GM21723 (cell line): ENCODE measurements at regions not wholly inside any gene's neighbourhood (a gene's known extent, or its start where the extent isn't known, plus 50 kb on each side); places are given as distances from the start of the nearest gene placed in this dataset.

Source experiments
- ATAC-seq: cut with Tn5 transposase; IDR thresholded peaks from one replicate; pipeline ENCODE4 v1.9.1; 2021; ENCODE audit warnings: mild to moderate bottlenecking, moderate library complexity; ENCODE audit not compliant: unreplicated experiment

DNA sequence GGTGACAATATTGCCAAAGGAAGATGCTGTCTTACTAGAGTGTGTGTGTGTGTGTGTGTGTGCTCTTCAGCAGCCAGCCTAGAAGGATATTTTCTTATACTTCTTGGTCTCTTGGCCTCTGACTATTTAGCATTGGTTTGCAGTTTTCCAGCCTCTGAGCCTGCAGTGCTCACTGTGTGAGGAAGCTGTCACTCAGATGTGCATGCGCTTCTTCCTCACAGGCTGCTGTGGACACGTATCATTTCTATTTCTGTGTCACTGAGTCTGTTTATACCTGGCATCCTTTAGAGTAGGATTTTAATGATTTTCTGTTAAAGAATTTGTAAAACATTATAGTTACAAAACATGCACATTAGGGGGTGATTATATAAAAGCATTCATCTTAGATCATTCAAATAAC lies 83.3 kb downstream of the ALDH8A1 start:
- ATAC-seq, result no peak

DNA sequence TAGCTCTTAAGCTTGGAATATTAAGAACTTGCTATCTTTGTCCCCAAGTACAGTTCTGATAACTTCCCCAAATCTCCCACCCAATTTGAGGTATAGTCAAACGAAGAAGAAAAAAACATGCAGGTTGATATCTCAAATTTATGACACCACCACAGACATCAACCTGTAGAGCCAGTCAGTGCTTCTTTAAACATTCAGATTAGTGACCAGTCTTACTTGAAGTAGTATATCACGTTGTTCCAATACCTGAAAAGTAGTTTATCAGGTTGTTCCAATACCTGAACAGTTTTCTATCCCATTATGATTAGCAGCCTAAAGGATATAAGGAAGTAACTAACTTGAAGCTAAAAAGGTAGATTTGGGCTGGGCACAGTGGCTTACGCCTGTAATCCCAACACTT lies 85.3 kb downstream of the ALDH8A1 start:
- no peak for ATAC-seq

DNA sequence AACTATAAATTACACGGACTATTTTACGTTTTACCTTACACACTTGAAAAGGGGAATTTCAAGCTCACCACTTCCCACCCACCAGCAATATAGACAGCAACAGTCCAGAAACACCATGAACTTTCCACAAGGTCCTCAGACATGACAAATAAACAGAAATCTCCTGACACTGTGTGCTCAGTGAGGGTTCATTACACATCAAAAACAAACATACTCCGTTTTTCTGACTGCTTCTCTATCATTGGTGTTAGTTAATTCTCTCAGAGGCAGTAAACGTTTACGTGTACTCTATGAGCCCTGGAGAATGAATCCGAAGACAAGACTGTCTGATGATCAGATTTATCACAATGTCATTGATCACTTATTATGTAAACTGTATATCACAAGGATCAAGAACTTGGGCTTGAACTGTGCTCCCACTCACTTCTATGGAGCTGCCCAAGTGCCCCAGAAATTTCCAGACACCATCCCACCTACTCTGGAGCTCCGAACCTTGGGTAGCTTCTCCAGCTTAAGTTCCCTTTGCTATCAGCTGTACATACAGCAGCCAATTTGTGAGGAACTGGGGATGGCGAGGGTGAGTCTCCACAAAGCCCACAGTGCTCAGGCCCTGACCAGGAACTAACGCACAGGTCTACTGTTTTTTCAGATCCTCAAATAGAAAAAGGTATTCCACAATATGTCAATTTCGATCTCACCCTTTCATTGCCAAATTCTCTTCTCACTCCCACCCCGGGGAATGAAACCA lies 86.0 kb downstream of the ALDH8A1 start:
- ATAC-seq, result no peak

DNA sequence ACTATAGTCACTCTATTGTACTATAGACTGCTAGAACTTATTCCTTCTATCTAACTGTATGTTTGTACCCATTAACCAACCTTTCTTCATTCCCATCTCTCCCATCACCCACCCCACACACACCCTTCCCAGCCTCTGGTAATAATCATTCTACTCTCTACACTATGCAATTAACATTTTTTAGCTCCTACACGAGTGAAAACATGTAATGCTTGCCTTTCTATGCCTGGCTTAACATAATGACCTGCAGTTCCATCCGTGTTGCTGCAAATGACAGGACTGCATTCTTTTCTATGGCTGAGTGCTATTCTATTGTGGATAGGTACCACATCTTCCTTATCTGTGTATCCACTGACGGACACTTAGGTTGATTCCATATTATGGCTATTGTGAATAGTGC lies 95.5 kb downstream of the ALDH8A1 start:
- no peak for ATAC-seq

DNA sequence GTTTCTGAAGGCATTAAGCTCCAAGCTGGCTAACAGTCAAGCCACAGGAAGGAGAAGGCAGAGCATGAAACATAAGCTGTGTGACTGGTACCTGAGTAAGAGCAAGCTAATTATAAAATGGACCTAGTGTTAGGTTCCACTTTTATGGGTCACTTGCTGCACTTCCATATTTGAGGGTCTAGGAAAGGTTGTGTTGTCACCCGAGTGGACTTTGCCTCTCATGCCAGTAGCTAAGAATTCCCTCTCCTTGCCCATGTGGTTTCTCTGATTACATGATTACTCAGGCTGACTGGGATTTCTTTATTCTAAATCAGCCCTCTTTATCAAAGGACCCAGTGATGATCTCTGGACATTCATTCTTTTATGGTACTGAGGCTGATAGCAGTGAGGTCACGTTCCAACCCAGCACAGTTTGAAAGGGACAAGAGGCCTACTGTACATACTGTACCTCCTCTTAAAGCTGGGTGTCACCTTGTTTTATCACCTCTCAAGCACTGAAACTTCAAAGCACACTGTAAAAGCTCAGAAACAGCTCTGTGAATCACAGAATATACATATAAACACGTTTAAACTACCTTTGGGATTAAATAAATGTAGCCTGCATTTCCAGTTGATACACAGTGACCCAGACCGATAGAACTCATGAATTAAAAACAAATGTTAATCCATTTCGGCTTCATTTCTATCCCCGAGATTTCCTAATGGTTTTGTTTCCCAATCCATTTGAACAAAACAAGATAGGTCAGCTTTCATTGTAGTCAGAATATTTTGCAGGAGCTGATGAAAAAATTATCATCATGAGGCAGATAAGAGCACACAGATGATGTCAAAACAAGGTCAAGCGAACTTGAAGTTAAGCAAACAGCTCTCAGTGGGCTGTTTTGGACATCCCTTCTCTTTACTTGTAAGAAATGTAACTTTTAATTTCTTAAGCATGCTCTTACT lies 96.5 kb downstream of the ALDH8A1 start:
- ATAC-seq, result no peak

DNA sequence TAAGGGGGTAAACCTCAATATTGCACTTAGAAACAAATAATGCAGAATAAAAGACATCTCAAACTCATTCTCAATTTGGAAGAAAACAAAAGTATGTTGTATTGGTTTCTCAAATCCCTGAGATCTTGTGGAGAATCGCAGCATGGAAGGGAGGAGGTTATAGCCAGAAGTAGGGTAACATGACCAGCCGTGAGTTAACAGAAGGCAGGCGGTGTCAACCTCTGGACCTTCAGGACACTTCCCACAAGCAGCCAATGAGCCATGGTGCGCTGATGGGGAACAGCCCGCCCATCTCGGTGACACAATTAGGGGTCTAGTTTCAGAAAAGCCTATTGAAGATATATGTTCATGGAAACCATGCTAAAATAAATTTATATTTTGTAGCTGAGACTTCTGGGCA lies 98.4 kb downstream of the ALDH8A1 start:
- no peak for ATAC-seq

DNA sequence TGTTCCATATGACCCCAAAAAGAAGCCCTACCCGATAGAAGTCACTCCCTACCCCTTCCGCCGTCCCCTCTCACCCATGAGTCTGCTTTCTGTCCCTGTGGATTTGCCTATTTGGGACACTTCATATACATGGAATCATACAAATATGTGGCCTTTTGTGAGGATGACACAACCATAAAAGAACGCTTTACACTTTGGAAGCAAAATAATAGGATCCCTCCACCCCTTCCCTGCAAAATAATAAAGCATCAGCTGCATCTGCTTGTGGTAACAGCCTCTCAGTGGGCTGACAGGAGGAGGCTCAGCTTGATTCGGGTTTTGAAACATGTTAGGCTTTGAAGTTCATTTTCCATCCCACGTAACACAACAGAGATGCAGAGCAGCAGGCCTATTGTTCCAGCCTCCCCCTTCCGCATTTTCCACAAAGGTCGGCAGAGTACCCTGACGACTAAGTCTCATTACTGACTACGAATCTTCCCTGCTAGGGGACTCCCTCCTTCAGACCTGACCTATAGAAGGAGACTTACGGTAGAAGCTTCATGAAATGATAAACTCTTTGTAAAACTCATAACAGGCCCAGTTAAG lies 99.1 kb downstream of the ALDH8A1 start:
- no peak for ATAC-seq

DNA sequence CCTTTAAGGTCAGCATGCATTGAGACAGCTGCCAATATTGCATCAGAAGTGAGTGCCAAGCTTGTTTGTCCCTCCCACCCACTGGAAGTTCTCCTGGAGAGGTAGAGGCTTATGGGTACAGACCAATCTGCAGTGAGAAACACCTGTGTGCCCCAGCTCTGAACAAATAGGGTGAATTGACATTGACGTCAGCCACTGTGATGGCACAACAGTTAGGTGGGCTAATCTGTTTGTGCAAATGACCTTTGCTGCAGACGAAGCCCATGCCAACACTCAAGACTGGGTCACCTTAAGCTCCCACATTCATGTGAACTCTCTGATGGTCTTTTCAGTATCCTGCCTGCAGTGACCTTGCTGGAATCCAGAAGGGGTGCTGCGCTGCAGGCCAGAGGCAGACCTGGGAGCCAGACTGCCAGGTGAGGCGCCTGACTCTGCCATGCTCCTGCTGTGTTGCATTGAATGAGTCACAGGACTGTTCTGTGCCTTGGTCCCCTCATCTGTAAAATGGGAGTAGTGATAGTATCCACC lies 99.9 kb downstream of the ALDH8A1 start:
- ATAC-seq, result no peak

DNA sequence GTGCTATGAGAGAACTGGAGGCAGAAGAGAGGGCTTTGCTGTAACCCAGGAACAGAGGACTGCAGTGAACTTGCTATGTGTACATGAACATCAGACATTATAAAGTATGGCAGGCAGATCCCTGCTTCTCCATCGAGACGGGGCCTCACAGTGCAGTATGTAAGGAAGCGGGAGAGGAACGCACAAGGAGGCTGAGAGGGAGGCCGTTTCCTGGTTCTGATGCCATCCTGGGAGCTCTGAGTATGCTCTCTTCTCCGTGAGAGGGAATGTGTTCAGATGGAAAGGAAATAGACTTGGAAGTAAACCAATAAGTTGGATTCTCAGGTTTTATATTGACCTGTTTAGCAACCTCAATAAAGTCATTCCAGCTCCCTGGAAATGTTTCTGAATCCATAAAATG lies 101.8 kb downstream of the ALDH8A1 start:
- ATAC-seq, result no peak

DNA sequence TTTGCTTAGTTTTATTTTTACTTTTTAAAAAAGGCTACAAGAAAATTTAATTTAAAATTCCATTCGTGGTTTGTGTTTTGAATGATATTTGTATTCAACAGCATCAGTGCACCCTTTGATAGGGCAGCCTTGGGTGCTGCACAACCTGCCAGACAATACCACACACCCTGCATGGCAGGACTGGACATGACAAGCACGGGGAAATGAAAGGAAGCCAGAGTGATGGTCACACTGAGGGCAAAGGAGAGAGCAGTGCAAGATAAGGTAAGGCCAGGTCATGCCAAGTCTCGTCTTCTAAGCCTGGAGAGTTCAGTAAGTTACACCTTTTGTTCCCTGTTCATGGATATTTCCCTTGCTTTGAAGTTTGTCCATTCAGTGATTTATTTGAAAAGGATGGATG lies 103.0 kb downstream of the ALDH8A1 start:
- no peak for ATAC-seq

DNA sequence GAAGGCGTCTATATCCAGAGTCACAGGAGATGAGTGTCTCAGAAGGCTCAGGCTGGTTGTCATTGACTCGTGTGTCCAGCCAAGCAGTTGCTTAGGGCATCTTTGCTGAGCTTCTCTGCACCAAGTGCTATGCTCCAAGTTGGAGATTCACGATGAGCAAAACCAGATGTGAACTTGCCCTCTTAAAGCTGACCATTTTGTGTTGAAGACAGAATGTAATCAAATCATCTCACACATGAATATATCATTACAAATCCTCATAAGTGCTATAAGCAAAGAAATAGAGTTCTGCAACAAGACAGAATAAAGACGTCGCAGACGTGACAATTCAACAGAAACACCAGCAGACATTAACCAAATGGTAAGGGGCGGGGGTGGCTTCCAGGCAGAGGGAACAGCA lies 103.9 kb downstream of the ALDH8A1 start:
- ATAC-seq, result no peak

DNA sequence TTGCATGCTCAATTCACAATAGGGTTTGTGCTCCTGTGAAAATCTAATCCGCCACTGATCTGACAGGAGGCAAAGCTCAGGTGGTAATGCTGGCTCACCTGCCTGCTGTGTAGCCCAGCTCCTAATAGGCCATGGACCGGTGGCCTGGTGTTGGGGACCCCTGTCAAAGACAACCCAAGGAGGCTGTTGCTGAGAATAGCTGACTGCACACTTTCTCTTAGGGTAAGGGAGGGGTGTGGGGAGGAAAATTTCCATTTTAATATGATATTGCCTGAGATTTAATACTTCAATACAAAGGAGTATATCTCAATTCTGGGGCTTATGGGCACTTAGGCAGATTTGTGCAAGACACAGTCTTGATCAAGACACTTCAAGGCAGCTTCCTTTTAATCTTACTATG lies 105.8 kb downstream of the ALDH8A1 start:
- no peak for ATAC-seq

DNA sequence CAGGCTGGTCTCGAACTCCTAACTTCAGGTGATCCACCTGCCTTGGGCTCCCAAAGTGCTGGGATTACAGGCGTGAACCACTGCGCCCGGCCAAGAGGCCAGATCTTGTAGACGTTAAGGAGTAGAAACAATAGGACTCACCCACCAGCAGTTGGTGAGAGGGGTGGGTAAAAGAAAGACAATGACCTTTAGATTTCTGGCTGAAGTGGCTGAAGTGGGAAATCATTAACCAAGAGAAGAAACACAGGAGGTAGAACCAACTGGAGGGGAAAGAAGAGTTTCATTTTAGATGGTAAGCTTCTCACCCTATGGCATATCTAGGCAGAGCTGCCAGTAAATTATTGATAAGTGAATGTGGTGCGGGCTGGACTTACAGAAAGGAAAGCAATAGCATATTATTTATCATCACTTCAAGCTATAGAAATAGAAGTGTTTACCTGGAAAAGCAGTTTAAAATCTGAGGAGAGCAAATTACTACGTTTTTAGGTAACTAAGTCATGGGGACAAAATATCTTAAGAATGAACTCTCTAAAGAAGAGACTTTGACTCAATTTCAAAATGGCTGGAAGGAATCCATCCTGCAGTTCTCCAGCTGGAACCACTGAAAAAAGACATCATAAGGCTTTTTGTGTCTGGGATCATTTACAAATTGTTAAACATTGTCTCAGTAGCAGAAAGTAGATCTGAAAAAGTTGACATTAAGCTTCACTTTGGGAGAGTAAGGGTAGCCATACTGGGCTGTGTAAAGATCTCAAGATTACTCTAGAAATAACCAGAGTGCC lies 109.6 kb downstream of the ALDH8A1 start:
- ATAC-seq, result no peak

DNA sequence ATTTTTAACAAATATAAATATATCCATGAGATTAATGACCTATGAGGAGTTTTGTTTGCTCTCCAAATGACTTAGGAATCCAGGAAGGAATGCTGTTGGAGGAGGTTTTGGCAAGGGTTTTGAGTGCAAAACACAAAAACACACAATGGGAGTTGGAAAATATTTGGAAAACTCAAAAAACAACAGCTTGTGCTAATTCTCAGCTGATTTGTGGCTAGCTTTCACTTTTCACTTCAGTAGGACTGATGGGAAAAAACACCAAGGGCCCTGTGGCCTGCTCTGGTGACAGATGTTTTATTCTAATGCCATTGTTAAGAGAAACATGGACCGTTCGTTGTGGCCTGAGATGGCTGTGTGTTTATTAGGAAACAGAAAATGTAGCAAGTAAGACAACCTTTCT lies 113.9 kb downstream of the ALDH8A1 start:
- no peak for ATAC-seq

DNA sequence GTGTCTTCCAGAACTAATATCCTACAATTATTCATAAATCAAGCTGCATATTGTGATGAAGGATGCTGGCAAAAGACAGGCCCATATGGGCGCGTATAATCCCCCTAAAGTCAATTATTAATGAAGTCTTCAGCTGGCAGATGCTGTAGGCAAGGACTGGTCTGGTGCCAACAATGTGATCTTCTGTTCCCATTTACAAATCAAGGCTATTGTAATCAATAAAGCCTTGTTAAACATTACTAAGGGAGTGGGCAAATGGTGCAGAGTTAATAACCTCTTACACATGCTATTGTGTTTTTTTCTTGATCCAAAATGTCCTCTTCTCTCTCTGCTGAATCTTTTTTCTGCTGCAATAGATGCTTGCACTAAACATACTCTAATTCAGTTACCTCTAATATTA lies 119.0 kb downstream of the ALDH8A1 start:
- ATAC-seq, result no peak

DNA sequence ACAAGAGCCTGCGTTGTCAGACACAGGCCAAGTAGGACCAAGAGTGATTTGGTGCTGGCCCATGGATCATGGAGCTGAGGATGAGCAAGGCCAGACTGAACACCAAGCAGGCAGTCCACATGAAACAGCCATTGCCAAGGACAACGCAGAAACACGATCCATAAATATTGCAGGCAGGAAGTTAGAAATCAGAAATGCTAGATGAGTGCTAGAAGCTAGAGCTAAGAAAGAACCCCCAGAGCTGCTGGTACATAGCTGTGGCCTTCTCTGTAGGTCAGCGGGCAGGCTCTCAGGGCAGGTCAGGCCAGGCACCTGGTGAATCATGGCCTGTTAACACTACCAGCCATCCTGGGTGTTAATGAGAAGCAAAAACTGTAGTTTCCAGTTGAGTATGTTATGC lies 119.7 kb downstream of the ALDH8A1 start:
- no peak for ATAC-seq

DNA sequence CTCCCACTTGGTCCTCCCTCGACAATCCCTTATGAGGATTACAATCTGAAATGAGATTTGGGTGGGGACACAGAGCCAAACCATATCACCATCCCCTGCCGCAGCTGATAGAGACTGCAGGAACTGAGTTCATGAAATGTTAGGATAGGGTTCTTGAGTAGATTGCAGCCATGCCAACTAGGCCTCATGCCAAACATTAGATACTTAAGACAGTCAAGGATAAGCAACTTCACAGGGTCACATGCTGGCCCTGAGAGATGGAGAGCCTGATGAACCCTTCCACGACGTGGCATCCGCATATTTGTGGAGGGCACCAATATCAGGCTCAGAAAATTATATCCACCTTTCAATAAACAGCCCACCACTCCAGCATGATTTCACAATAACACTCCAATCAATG lies 121.3 kb downstream of the ALDH8A1 start:
- no peak for ATAC-seq

DNA sequence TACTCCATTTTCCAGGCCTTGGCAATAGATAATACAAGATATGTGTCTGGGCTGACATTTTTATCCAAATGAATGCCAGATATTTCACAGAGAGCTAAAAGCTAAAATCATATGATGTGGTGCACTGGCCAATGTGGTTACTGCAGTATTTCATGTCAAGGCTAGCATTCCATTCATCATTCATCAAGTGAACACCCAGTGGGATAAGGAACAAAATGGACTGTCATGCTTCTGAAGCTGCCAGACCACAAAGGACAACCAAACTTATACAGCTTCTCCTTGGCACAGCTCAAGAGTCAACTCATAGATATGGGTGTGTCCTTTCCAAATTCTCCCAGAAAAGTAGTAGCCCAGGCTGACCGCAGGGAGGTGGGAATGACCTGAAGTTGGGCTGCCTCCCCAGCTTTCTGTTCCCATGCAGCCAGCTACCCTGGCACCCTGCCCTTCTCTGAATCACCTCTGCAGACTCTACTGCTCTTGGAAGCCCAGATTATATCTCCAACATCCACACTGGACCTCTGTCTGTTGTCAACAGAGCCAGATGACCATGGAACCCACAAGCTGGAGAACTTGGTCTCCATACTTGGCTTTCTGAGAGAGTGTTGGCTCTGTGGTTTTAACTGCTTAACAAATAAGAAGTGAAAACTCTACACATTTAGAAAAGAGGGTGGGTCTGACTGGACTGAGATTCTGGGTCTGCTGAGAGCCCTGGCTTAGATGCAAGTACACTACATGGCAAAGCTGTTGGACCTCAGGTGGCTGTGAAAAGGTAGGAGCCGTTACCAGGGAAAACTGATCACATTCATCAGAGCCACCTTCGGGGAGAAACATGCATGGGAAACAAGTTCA lies 122.8 kb downstream of the ALDH8A1 start:
- ATAC-seq, result no peak

DNA sequence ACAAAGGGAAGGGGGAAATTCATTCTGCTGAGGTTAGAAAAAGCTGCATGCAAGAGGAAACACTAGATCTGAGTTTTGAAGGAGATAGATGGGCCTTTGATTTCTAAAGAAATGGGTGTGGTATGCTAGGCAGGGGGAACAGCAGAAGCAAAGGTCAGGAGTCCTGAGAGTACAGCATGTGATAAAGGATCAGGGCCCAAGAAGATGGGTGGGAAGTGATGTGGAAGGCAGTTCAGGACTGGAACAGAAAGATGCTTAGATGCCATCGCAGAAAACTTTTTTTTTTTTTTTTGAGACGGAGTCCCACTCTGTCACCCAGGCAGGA lies 126.2 kb downstream of the ALDH8A1 start:
- ATAC-seq, result no peak
